Skeletal muscle tissue (tissue), 3 donors: ENCODE measurements at regions not wholly inside any gene's neighbourhood (a gene's known extent, or its start where the extent isn't known, plus 50 kb on each side); places are given as distances from the start of the nearest gene placed in this dataset.
"Not testable (repeated sequence)": the region's sequence is repeated elsewhere in the genome, so short reads cannot be mapped to it uniquely, and the experiment has no call there.

ENCODE experiments used
- H3K27ac ChIP-seq: one replicate; pipeline ENCODE4 v1.7.0; 2013; ENCODE audit warnings: mild to moderate bottlenecking, low read depth, low read length, inconsistent platforms
- H3K27me3 ChIP-seq, 3 donors: one replicate each; pipeline ENCODE4 v1.7.0; 2013; ENCODE audit warnings: low read length in 3 of 3; ENCODE audit not compliant: control insufficient read depth in 3 of 3, insufficient read depth in 3 of 3
- H3K36me3 ChIP-seq, 3 donors: one replicate each; pipeline ENCODE4 v1.7.0; 2013; ENCODE audit warnings: low read length in 3 of 3; ENCODE audit not compliant: control insufficient read depth in 3 of 3, insufficient read depth in 3 of 3
- H3K4me1 ChIP-seq, 3 donors: one replicate each; pipeline ENCODE4 v1.7.0; 2013; ENCODE audit warnings: low read length in 3 of 3, mild to moderate bottlenecking in 3 of 3; ENCODE audit not compliant: control insufficient read depth in 3 of 3, insufficient read depth in 3 of 3
- H3K4me3 ChIP-seq, 3 donors: one replicate each; pipeline ENCODE4 v1.7.0; 2013; ENCODE audit warnings: low read length in 3 of 3
- H3K9ac ChIP-seq, 3 donors: one replicate each; pipeline ENCODE4 v1.7.0; 2013; ENCODE audit warnings: low read length in 3 of 3, mild to moderate bottlenecking in 3 of 3, moderate library complexity in 2 of 3, low read depth in 1 of 3
- H3K9me3 ChIP-seq, 3 donors: one replicate each; pipeline ENCODE4 v1.7.0; 2013; ENCODE audit warnings: low read length in 3 of 3; ENCODE audit not compliant: control insufficient read depth in 3 of 3
- donor health status: Osteomylitis.

DNA sequence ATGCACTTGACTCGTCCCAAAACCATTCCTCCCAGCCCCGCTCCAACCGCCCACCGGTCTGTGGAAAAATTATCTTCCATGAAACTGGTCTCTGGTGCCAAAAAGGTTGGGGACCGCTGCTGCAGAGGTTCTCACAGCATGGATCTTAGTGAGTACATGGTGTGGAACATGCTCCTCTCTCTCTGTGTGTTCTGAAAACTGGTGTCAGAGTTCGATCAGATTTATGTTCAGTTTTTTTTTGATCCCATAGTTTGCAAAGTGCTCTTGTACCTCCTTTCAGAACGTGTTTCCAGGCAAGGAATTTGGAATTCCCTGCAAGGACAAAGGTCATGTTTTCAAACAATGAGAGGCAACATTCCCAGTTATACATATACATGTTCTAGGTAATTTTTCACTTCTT lies 61.2 kb upstream of the FAM171A1 start:
- H3K36me3 ChIP-seq: no peaks in the 10 kb centered on the region
- no peaks in the 10 kb centered on the region for H3K4me1 ChIP-seq

GRCh38 chr10:15430969-15431771 lies 60.1 kb upstream of the FAM171A1 start:
- Histone ChIP-seq H3K9ac (no peak overlapping the region), H3K4me1 (no peaks in the 10 kb centered on the region), H3K27me3 (no peaks in the 10 kb centered on the region), H3K36me3 (no peaks in the 10 kb centered on the region), H3K9me3 (no peaks in the 10 kb centered on the region), H3K27ac (no peak overlapping the region), H3K4me3 (no peak overlapping the region)

More for the DNA sequence above, 61.2 kb upstream of the FAM171A1 start:
- no peak overlapping the region for H3K9ac ChIP-seq
- no peak overlapping the region for H3K27ac ChIP-seq
- no peak overlapping the region for H3K4me3 ChIP-seq
- no peaks in the 10 kb centered on the region for H3K27me3 ChIP-seq
- no peaks in the 10 kb centered on the region for H3K9me3 ChIP-seq

- Histone ChIP-seq H3K9me3 (no peaks in the 10 kb centered on the region), H3K36me3 (no peaks in the 10 kb centered on the region), H3K4me3 (no peak overlapping the region), H3K27me3 (no peaks in the 10 kb centered on the region), H3K4me1 (no peaks in the 10 kb centered on the region), H3K27ac (no peak overlapping the region), H3K9ac (no peak overlapping the region)
These were observed 57.6 kb upstream of the FAM171A1 start for GRCh38 chr10:15428681-15429080.

GRCh38 chr10:15427843-15428414 lies 56.8 kb upstream of the FAM171A1 start:
- no peak overlapping the region for H3K9ac ChIP-seq

DNA sequence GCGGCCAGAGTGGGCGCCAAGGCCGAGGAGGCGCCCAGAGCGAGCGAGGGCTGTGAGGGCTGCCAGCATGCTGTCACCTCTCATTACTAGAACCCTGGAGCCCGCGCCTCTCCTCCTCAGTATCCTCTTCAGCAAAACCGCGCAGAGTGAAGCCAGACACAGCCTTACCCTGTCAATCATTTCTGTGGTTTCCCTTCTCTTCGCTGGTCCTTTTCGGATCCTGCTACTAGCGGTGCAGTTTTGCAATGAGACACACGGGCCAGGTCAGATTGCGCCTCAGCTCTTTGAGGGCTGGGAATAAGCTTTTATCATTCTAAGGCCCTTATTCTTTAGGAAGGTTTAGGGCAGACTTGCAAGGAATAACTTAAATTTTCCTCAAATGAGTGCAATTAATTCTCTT lies 55.5 kb upstream of the FAM171A1 start:
- Histone ChIP-seq H3K36me3 (no peaks in the 10 kb centered on the region), H3K27ac (no peak overlapping the region)

More at GRCh38 chr10:15427843-15428414, 56.8 kb upstream of the FAM171A1 start:
- Histone ChIP-seq H3K4me1 (no peaks in the 10 kb centered on the region), H3K9me3 (no peaks in the 10 kb centered on the region), H3K27ac (no peak overlapping the region), H3K36me3 (no peaks in the 10 kb centered on the region), H3K27me3 (no peaks in the 10 kb centered on the region), H3K4me3 (no peak overlapping the region)

GRCh38 chr10:15426115-15426514 lies 55.0 kb upstream of the FAM171A1 start:
- no peak overlapping the region for H3K9ac ChIP-seq
- no peaks in the 10 kb centered on the region for H3K4me1 ChIP-seq
- H3K36me3 ChIP-seq: no peaks in the 10 kb centered on the region
- no peak overlapping the region for H3K4me3 ChIP-seq
- H3K9me3 ChIP-seq: no peaks in the 10 kb centered on the region
- H3K27ac ChIP-seq: no peak overlapping the region
- H3K27me3 ChIP-seq: no peaks in the 10 kb centered on the region

More for the DNA sequence above, 55.5 kb upstream of the FAM171A1 start:
- H3K4me3 ChIP-seq: no peak overlapping the region
- H3K9me3 ChIP-seq: no peaks in the 10 kb centered on the region
- H3K4me1 ChIP-seq: no peaks in the 10 kb centered on the region
- no peak overlapping the region for H3K9ac ChIP-seq
- H3K27me3 ChIP-seq: no peaks in the 10 kb centered on the region

GRCh38 chr10:15421875-15422274 lies 50.8 kb upstream of the FAM171A1 start:
- not testable (repeated sequence) for H3K4me3 ChIP-seq, H3K27ac ChIP-seq, H3K36me3 ChIP-seq, H3K9me3 ChIP-seq, H3K9ac ChIP-seq, H3K4me1 ChIP-seq, H3K27me3 ChIP-seq
